HG02610 (cell line): ENCODE measurements at regions not wholly inside any gene's neighbourhood (a gene's known extent, or its start where the extent isn't known, plus 50 kb on each side); places are given as distances from the start of the nearest gene placed in this dataset.

Source experiments
- ATAC-seq: cut with Tn5 transposase; IDR thresholded peaks from one replicate; pipeline ENCODE4 v1.9.1; 2021; ENCODE audit warnings: mild to moderate bottlenecking, moderate library complexity; ENCODE audit not compliant: unreplicated experiment

- ATAC-seq = no peak
These were observed 81.3 kb upstream of the TRPC5 start for GRCh38 chrX:112163906-112164305.

DNA sequence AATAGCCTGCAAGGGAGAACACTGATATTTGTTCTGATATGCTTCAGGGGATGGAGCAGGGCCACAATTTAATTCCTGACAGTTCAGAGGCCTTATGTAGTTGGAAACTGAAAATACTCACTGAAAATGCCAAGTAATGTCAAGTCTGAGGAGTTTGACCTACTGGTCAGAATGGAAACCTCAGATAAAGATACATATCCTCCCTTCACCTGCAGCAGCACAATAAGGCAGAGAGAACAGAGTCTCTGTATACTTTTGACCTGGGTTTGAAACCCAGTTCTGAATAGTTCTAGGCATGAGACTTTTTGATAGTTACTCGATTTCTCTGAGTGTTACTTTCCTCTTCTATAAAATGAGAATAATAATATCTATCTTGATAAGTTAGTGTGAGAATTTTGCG is 65.8 kb upstream of the TRPC5 start:
- ATAC-seq = no peak

GRCh38 chrX:112147206-112147605 is 64.6 kb upstream of the TRPC5 start:
- ATAC-seq = no peak

DNA sequence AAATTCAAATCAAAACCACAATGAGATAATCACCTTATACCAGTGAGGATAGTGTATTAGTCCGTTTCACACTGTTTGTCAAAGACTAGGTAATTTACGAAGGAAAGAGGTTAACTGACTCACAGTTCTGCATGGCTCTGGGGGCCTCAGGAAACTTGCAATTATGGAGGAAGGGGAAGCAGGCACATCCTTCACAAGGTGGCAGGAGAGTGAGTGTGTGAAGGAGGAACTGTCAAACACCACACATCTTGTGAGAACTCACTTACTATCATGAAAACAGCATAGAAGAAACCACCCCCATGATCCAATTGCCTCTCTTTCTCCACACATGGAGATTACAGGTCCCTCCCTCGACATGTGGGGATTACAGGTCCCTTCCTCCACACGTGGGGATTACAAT is 54.7 kb upstream of the TRPC5 start:
- no peak for ATAC-seq
